ENCODE measurements at regions not wholly inside any gene's neighbourhood (a gene's known extent, or its start where the extent isn't known, plus 50 kb on each side); places are given as distances from the start of the nearest gene placed in this dataset.

GRCh38 chr6:142697922-142698321 is 247.1 kb downstream of the HIVEP2 start:
- intact Hi-C loops (cut with DNase I), result loop anchor here (10.0 kb wide), 1 partner anchor 177 kb away; no protein-coding TSS in a partner anchor
- peak in 1 of 42 donors; percentile 43 for DNase-seq

- intact Hi-C loops (cut with DNase I), result loop anchor here (10.0 kb wide), 1 partner anchor 176 kb away; no protein-coding TSS in a partner anchor
- DNase-seq, result no peak
These were observed 246.2 kb downstream of the HIVEP2 start for GRCh38 chr6:142698751-142699150.

GRCh38 chr6:142699391-142699790 is 245.6 kb downstream of the HIVEP2 start:
- intact Hi-C loops (cut with DNase I), result loop anchor here (10.0 kb wide), 1 partner anchor 175 kb away; no protein-coding TSS in a partner anchor
- DNase-seq, result no peak

GRCh38 chr6:142700032-142700431 is 244.9 kb downstream of the HIVEP2 start:
- DNase-seq, result no peak
- intact Hi-C loops (cut with DNase I), result no loop called here

- intact Hi-C loops (cut with DNase I), result no loop called here
- DNase-seq, result no peak
These were observed 244.2 kb downstream of the HIVEP2 start for GRCh38 chr6:142700671-142701312.

Data from head of caudate nucleus (tissue), 42 donors.